SU-DHL-6 (cell line): ENCODE measurements at regions not wholly inside any gene's neighbourhood (a gene's known extent, or its start where the extent isn't known, plus 50 kb on each side); places are given as distances from the start of the nearest gene placed in this dataset.

Source experiments
- CTCF ChIP-seq: fragments of 200-600 bp; sonication (generic); IDR thresholded peaks from one replicate; pipeline ENCODE4 v1.5.1; 2017; ENCODE audit warnings: antibody characterized with exemption, mild to moderate bottlenecking, low read length, moderate library complexity; ENCODE audit not compliant: insufficient read depth, poor library complexity, severe bottlenecking
- EZH2phosphoT487 ChIP-seq: fragments of 200-600 bp; sonication (generic), shearing (Covaris generic); conservative IDR thresholded peaks from 2 replicates; pipeline ENCODE4 v1.6.1; 2018; ENCODE audit warnings: mild to moderate bottlenecking, antibody characterized with exemption, low read length, moderate library complexity, mixed read lengths

- TF ChIP-seq CTCF (no peak), EZH2phosphoT487 (no peak)
Observed at GRCh38 chr2:224222974-224223373, 178.9 kb downstream of the FAM124B start.
